ENCODE measurements at regions not wholly inside any gene's neighbourhood (a gene's known extent, or its start where the extent isn't known, plus 50 kb on each side); places are given as distances from the start of the nearest gene placed in this dataset.

DNA sequence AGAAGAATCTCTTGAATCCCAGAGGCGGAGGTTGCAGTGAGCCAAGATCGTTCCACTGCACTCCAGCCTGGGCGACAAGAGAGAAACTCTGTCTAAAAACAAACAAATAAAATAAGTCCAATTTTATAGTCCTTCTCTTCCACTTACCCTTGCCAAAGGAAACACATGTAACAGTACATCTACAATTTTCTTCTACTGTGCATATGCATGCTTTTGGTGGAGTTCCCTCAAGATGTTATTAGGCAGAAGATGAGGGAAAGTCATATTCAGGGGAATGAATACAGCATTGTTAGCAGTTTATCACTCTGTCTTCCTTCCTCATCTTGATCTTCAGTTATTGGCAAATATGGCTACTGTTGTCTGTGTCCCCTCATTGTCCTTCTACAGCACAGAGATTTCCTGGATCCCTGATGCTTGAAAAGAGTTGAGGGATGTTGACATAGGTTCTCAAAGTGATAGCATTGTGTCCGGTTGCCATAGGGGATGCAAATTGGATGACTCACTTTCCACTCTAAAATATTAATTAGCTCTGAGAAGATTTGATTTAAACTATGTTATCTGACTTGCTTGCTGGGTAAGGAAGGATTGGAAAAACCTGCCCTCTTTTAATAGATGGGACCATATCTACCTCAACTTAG is 1173.6 kb downstream of the KCNT2 start:
- 94% methylated on average over 4 of the region's 4 CpGs for WGBS
- DNase-seq (ENCODE audit: low read depth in 6 of 9, low spot score in 9 of 9) = no peak
- Histone ChIP-seq H3K4me1 (ENCODE audit: control insufficient read depth in 2 of 2, insufficient read depth in 2 of 2, low read length in 2 of 2) (no peaks in the 10 kb centered on the region), H3K27me3 (ENCODE audit: control insufficient read depth in 2 of 2, insufficient read depth in 1 of 2, low read length in 1 of 2) (no peaks in the 10 kb centered on the region), H3K9me3 (ENCODE audit: control insufficient read depth in 2 of 2, insufficient read depth in 1 of 2, low read length in 1 of 2) (no peaks in the 10 kb centered on the region), H3K36me3 (ENCODE audit: control insufficient read depth in 2 of 2, insufficient read depth in 2 of 2, low read length in 1 of 2) (no peaks in the 10 kb centered on the region), H3K27ac (ENCODE audit: low read depth in 1 of 2, low read length in 1 of 2) (no peak overlapping the region), H3K4me3 (ENCODE audit: low read length in 2 of 2) (no peak overlapping the region)

GRCh38 chr1:195430826-195431225 is 1177.4 kb downstream of the KCNT2 start:
- no peak for DNase-seq (ENCODE audit: low read depth in 6 of 9, low spot score in 9 of 9)
- Histone ChIP-seq H3K4me1 (ENCODE audit: control insufficient read depth in 2 of 2, insufficient read depth in 2 of 2, low read length in 2 of 2) (no peaks in the 10 kb centered on the region), H3K9me3 (ENCODE audit: control insufficient read depth in 2 of 2, insufficient read depth in 1 of 2, low read length in 1 of 2) (no peaks in the 10 kb centered on the region), H3K27ac (ENCODE audit: low read depth in 1 of 2, low read length in 1 of 2) (no peak overlapping the region), H3K4me3 (ENCODE audit: low read length in 2 of 2) (no peak overlapping the region), H3K27me3 (ENCODE audit: control insufficient read depth in 2 of 2, insufficient read depth in 1 of 2, low read length in 1 of 2) (no peaks in the 10 kb centered on the region), H3K36me3 (ENCODE audit: control insufficient read depth in 2 of 2, insufficient read depth in 2 of 2, low read length in 1 of 2) (no peaks in the 10 kb centered on the region)
- 98% methylated on average over 1 of the region's 1 CpG for WGBS

GRCh38 chr1:195428927-195429326 is 1179.3 kb downstream of the KCNT2 start:
- Histone ChIP-seq H3K4me3 (ENCODE audit: low read length in 2 of 2) (no peak overlapping the region), H3K27ac (ENCODE audit: low read depth in 1 of 2, low read length in 1 of 2) (no peak overlapping the region), H3K27me3 (ENCODE audit: control insufficient read depth in 2 of 2, insufficient read depth in 1 of 2, low read length in 1 of 2) (no peaks in the 10 kb centered on the region), H3K36me3 (ENCODE audit: control insufficient read depth in 2 of 2, insufficient read depth in 2 of 2, low read length in 1 of 2) (no peaks in the 10 kb centered on the region), H3K9me3 (ENCODE audit: control insufficient read depth in 2 of 2, insufficient read depth in 1 of 2, low read length in 1 of 2) (no peaks in the 10 kb centered on the region), H3K4me1 (ENCODE audit: control insufficient read depth in 2 of 2, insufficient read depth in 2 of 2, low read length in 2 of 2) (no peaks in the 10 kb centered on the region)
- WGBS = 96% methylated on average over 4 of the region's 4 CpGs
- DNase-seq (ENCODE audit: low read depth in 6 of 9, low spot score in 9 of 9) = no peak

GRCh38 chr1:195415584-195415983 is 1192.7 kb downstream of the KCNT2 start:
- H3K27me3 ChIP-seq (ENCODE audit: control insufficient read depth in 2 of 2, insufficient read depth in 1 of 2, low read length in 1 of 2) = no peaks in the 10 kb centered on the region
- no peaks in the 10 kb centered on the region for H3K36me3 ChIP-seq (ENCODE audit: control insufficient read depth in 2 of 2, insufficient read depth in 2 of 2, low read length in 1 of 2)
- no peaks in the 10 kb centered on the region for H3K9me3 ChIP-seq (ENCODE audit: control insufficient read depth in 2 of 2, insufficient read depth in 1 of 2, low read length in 1 of 2)
- H3K4me1 ChIP-seq (ENCODE audit: control insufficient read depth in 2 of 2, insufficient read depth in 2 of 2, low read length in 2 of 2) = no peaks in the 10 kb centered on the region
- DNase-seq (ENCODE audit: low read depth in 6 of 9, low spot score in 9 of 9) = no peak
- H3K4me3 ChIP-seq (ENCODE audit: low read length in 2 of 2) = no peak overlapping the region
- WGBS = 95% methylated on average over 1 of the region's 1 CpG
- H3K27ac ChIP-seq (ENCODE audit: low read depth in 1 of 2, low read length in 1 of 2) = no peak overlapping the region

- Histone ChIP-seq H3K9me3 (ENCODE audit: control insufficient read depth in 2 of 2, insufficient read depth in 1 of 2, low read length in 1 of 2) (no peaks in the 10 kb centered on the region), H3K4me1 (ENCODE audit: control insufficient read depth in 2 of 2, insufficient read depth in 2 of 2, low read length in 2 of 2) (no peaks in the 10 kb centered on the region), H3K4me3 (ENCODE audit: low read length in 2 of 2) (no peak overlapping the region), H3K27me3 (ENCODE audit: control insufficient read depth in 2 of 2, insufficient read depth in 1 of 2, low read length in 1 of 2) (no peaks in the 10 kb centered on the region), H3K36me3 (ENCODE audit: control insufficient read depth in 2 of 2, insufficient read depth in 2 of 2, low read length in 1 of 2) (no peaks in the 10 kb centered on the region), H3K27ac (ENCODE audit: low read depth in 1 of 2, low read length in 1 of 2) (no peak overlapping the region)
- WGBS = 90% methylated on average over 1 of the region's 1 CpG
- no peak for DNase-seq (ENCODE audit: low read depth in 6 of 9, low spot score in 9 of 9)
Measured at GRCh38 chr1:195394567-195394966, 1213.7 kb downstream of the KCNT2 start.

- Histone ChIP-seq H3K4me3 (ENCODE audit: low read length in 2 of 2) (no peak overlapping the region), H3K36me3 (ENCODE audit: control insufficient read depth in 2 of 2, insufficient read depth in 2 of 2, low read length in 1 of 2) (no peaks in the 10 kb centered on the region), H3K27me3 (ENCODE audit: control insufficient read depth in 2 of 2, insufficient read depth in 1 of 2, low read length in 1 of 2) (no peaks in the 10 kb centered on the region)
Measured at GRCh38 chr1:195376190-195376589, 1232.0 kb downstream of the KCNT2 start.

GRCh38 chr1:195373856-195374255 is 1234.4 kb downstream of the KCNT2 start:
- no peak for DNase-seq (ENCODE audit: low read depth in 6 of 9, low spot score in 9 of 9)
- Histone ChIP-seq H3K36me3 (ENCODE audit: control insufficient read depth in 2 of 2, insufficient read depth in 2 of 2, low read length in 1 of 2) (no peaks in the 10 kb centered on the region), H3K4me3 (ENCODE audit: low read length in 2 of 2) (no peak overlapping the region), H3K4me1 (ENCODE audit: control insufficient read depth in 2 of 2, insufficient read depth in 2 of 2, low read length in 2 of 2) (no peaks in the 10 kb centered on the region), H3K9me3 (ENCODE audit: control insufficient read depth in 2 of 2, insufficient read depth in 1 of 2, low read length in 1 of 2) (no peaks in the 10 kb centered on the region), H3K27me3 (ENCODE audit: control insufficient read depth in 2 of 2, insufficient read depth in 1 of 2, low read length in 1 of 2) (no peaks in the 10 kb centered on the region), H3K27ac (ENCODE audit: low read depth in 1 of 2, low read length in 1 of 2) (no peak overlapping the region)
- 94% methylated on average over 3 of the region's 3 CpGs for WGBS

More at GRCh38 chr1:195376190-195376589, 1232.0 kb downstream of the KCNT2 start:
- Histone ChIP-seq H3K27ac (ENCODE audit: low read depth in 1 of 2, low read length in 1 of 2) (no peak overlapping the region), H3K9me3 (ENCODE audit: control insufficient read depth in 2 of 2, insufficient read depth in 1 of 2, low read length in 1 of 2) (no peaks in the 10 kb centered on the region), H3K4me1 (ENCODE audit: control insufficient read depth in 2 of 2, insufficient read depth in 2 of 2, low read length in 2 of 2) (no peaks in the 10 kb centered on the region)
- no peak for DNase-seq (ENCODE audit: low read depth in 6 of 9, low spot score in 9 of 9)

GRCh38 chr1:195345149-195345548 is 1263.1 kb downstream of the KCNT2 start:
- Histone ChIP-seq H3K27ac (ENCODE audit: low read depth in 1 of 2, low read length in 1 of 2) (no peak overlapping the region), H3K27me3 (ENCODE audit: control insufficient read depth in 2 of 2, insufficient read depth in 1 of 2, low read length in 1 of 2) (no peaks in the 10 kb centered on the region), H3K4me3 (ENCODE audit: low read length in 2 of 2) (no peak overlapping the region), H3K4me1 (ENCODE audit: control insufficient read depth in 2 of 2, insufficient read depth in 2 of 2, low read length in 2 of 2) (no peaks in the 10 kb centered on the region), H3K36me3 (ENCODE audit: control insufficient read depth in 2 of 2, insufficient read depth in 2 of 2, low read length in 1 of 2) (no peaks in the 10 kb centered on the region), H3K9me3 (ENCODE audit: control insufficient read depth in 2 of 2, insufficient read depth in 1 of 2, low read length in 1 of 2) (no peaks in the 10 kb centered on the region)
- DNase-seq (ENCODE audit: low read depth in 6 of 9, low spot score in 9 of 9) = no peak
- 78% methylated on average over 8 of the region's 8 CpGs for WGBS

DNA sequence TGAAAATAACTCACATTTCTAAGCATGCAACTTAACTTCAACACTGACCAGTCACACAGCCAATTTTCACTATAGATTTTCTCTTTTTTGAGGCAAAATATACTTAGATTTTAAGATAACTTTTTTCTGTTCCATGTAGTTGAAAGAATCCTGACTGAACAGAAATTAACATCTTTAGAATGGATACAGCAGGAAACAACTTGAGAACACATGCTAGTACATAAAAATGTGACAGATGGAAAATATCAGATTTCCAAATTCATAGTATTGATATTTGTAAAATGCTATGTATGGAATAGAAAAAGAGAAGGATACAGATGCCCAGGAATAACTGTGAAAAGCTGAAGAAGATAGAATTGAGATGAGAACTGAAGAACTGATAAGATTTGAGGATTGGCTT is 1270.6 kb downstream of the KCNT2 start:
- Histone ChIP-seq H3K9me3 (ENCODE audit: control insufficient read depth in 2 of 2, insufficient read depth in 1 of 2, low read length in 1 of 2) (no peaks in the 10 kb centered on the region), H3K27ac (ENCODE audit: low read depth in 1 of 2, low read length in 1 of 2) (no peak overlapping the region), H3K36me3 (ENCODE audit: control insufficient read depth in 2 of 2, insufficient read depth in 2 of 2, low read length in 1 of 2) (no peaks in the 10 kb centered on the region), H3K4me3 (ENCODE audit: low read length in 2 of 2) (no peak overlapping the region), H3K27me3 (ENCODE audit: control insufficient read depth in 2 of 2, insufficient read depth in 1 of 2, low read length in 1 of 2) (no peaks in the 10 kb centered on the region), H3K4me1 (ENCODE audit: control insufficient read depth in 2 of 2, insufficient read depth in 2 of 2, low read length in 2 of 2) (no peaks in the 10 kb centered on the region)
- DNase-seq (ENCODE audit: low read depth in 6 of 9, low spot score in 9 of 9) = no peak

DNA sequence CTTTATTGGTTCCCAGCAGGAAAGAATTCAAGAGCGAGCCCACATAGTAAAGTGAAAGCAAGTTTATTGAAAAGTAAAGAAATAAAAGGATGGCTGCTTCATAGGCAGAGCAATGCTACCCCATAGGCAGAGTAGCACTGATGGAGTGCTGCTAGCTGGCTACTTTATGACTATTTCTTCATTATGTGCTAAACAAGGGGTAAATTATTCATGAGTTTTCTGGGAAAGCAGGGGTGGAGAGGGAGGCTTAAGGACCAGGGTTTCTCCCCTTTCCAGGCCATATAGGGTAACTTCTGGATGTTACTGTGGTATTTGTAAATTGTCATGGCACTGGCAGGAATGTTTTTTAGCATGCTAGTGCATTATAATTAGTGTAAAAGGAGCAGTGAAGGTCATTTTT is 1271.4 kb downstream of the KCNT2 start:
- WGBS = 80% methylated on average over 1 of the region's 1 CpG
- Histone ChIP-seq H3K27me3 (ENCODE audit: control insufficient read depth in 2 of 2, insufficient read depth in 1 of 2, low read length in 1 of 2) (no peaks in the 10 kb centered on the region), H3K27ac (ENCODE audit: low read depth in 1 of 2, low read length in 1 of 2) (no peak overlapping the region), H3K4me3 (ENCODE audit: low read length in 2 of 2) (no peak overlapping the region), H3K9me3 (ENCODE audit: control insufficient read depth in 2 of 2, insufficient read depth in 1 of 2, low read length in 1 of 2) (no peaks in the 10 kb centered on the region), H3K4me1 (ENCODE audit: control insufficient read depth in 2 of 2, insufficient read depth in 2 of 2, low read length in 2 of 2) (no peaks in the 10 kb centered on the region), H3K36me3 (ENCODE audit: control insufficient read depth in 2 of 2, insufficient read depth in 2 of 2, low read length in 1 of 2) (no peaks in the 10 kb centered on the region)
- DNase-seq (ENCODE audit: low read depth in 6 of 9, low spot score in 9 of 9) = no peak
